Neural cell (in vitro differentiated cells): ENCODE measurements at regions not wholly inside any gene's neighbourhood (a gene's known extent, or its start where the extent isn't known, plus 50 kb on each side); places are given as distances from the start of the nearest gene placed in this dataset.

Source experiments
- SMC3 ChIP-seq: fragments of 450-650 bp; conservative IDR thresholded peaks from 2 replicates; pipeline ENCODE4 v1.6.1; 2014; ENCODE audit warnings: antibody characterized with exemption, mild to moderate bottlenecking, moderate library complexity; ENCODE audit not compliant: poor library complexity
- TF ChIP-seq, protein P1 (sequence below): fragments of 450-650 bp; IDR thresholded peaks from 2 replicates; pipeline ENCODE4 v1.5.1; 2014; ENCODE audit warnings: antibody characterized with exemption, mild to moderate bottlenecking, moderate library complexity; ENCODE audit not compliant: poor library complexity, severe bottlenecking

DNA sequence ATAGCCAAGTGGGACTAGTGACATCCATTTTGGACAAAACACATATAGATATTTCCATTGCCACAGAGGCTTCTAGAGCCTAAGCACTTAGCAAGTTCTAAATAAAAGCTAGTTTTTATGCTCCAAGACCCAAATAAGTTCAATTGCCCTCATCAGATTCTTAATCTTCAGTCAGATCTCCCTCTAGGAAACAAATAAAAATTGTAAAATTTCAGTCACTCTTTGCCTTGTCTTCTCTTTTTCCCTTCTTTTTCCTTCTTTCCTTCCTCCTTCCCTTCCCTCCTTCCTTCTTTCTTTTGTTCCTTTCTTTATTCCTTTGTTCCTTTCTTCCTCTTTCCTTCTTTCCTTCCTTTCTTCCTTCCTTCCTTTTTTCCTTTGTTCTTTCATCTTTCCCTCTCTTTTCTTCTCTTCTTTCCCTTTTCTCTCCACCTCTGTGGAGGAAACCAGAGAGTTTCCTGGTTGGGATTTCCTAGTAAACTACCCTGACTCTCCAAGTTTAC lies 68.8 kb upstream of the GADL1 start:
- TF ChIP-seq SMC3 = no peak
- TF ChIP-seq, protein P1, sequence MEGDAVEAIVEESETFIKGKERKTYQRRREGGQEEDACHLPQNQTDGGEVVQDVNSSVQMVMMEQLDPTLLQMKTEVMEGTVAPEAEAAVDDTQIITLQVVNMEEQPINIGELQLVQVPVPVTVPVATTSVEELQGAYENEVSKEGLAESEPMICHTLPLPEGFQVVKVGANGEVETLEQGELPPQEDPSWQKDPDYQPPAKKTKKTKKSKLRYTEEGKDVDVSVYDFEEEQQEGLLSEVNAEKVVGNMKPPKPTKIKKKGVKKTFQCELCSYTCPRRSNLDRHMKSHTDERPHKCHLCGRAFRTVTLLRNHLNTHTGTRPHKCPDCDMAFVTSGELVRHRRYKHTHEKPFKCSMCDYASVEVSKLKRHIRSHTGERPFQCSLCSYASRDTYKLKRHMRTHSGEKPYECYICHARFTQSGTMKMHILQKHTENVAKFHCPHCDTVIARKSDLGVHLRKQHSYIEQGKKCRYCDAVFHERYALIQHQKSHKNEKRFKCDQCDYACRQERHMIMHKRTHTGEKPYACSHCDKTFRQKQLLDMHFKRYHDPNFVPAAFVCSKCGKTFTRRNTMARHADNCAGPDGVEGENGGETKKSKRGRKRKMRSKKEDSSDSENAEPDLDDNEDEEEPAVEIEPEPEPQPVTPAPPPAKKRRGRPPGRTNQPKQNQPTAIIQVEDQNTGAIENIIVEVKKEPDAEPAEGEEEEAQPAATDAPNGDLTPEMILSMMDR = no peak
